GM10266 (cell line): ENCODE measurements at regions not wholly inside any gene's neighbourhood (a gene's known extent, or its start where the extent isn't known, plus 50 kb on each side); places are given as distances from the start of the nearest gene placed in this dataset.
"Not testable (repeated sequence)": the region's sequence is repeated elsewhere in the genome, so short reads cannot be mapped to it uniquely, and the experiment has no call there.

Experiments used
- DNase-seq: peaks from one replicate; pipeline ENCODE4 v3.0.0; 2012; ENCODE audit errors: extremely low spot score
- TF ChIP-seq, protein P1 (sequence below): IDR thresholded peaks from 2 replicates; pipeline ENCODE4 v1.5.1; 2012; ENCODE audit warnings: mild to moderate bottlenecking, low read depth; ENCODE audit not compliant: control insufficient read depth, insufficient read depth; ENCODE audit errors: missing control alignments

DNA sequence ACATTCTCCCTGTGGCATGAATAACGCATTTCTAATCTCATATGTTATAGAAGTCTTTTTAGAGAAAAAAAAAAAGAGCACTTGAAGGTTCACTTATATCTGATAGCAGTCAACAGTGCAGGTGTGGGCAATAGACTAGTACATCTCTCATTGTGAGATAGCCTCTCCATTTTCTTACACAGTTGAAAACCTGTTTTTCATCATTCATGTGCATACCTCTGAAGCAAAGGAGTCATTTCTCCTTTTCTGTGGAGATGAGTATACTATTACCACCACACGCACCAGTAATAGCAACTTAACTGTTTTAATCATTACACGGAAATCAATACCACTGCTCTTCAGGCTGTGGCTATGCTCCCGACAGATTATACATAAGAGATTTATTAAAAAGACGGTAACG, 1653.3 kb upstream of the TMEFF2 start:
- no peak for DNase-seq
- TF ChIP-seq, protein P1, sequence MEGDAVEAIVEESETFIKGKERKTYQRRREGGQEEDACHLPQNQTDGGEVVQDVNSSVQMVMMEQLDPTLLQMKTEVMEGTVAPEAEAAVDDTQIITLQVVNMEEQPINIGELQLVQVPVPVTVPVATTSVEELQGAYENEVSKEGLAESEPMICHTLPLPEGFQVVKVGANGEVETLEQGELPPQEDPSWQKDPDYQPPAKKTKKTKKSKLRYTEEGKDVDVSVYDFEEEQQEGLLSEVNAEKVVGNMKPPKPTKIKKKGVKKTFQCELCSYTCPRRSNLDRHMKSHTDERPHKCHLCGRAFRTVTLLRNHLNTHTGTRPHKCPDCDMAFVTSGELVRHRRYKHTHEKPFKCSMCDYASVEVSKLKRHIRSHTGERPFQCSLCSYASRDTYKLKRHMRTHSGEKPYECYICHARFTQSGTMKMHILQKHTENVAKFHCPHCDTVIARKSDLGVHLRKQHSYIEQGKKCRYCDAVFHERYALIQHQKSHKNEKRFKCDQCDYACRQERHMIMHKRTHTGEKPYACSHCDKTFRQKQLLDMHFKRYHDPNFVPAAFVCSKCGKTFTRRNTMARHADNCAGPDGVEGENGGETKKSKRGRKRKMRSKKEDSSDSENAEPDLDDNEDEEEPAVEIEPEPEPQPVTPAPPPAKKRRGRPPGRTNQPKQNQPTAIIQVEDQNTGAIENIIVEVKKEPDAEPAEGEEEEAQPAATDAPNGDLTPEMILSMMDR = no peak

DNA sequence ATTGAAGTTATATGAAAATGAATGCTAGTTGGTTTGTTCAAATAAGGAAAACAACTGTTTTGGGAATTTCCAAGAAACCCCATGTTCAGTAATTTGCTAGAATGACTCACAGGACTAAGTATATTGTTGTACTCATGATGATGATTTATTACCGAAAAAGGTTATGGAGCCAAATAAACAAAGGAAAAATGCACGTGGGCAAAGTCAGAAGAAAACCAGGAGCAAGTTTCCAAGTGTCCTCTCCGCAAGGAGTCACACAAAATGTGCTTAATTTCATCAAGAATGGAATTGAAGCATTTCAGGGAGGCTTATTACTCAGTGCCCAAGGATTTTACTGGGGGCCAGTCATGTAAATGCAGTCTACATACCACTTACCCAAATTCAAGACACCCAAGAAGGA, 1652.4 kb upstream of the TMEFF2 start:
- no peak for DNase-seq
- TF ChIP-seq, protein P1 = no peak

DNA sequence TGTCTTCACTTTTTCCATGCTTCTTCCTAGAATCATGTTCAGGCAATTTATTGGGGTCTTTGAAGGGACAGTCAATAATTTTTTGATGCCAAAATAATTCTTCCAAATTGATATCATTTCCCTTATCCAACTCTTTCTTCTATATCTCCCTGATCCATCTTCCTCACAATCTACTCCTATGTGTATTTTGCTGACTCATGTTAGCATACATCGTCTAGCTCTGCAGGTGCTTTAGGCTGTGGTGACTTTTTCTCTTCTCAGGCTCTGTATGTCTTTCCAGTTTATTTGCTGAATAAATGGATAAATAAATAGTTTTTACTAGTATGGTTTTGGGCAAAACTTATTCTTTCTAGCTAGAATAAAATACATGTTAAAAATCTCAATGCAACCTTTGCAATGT, 1650.9 kb upstream of the TMEFF2 start:
- TF ChIP-seq, protein P1 = no peak
- no peak for DNase-seq

DNA sequence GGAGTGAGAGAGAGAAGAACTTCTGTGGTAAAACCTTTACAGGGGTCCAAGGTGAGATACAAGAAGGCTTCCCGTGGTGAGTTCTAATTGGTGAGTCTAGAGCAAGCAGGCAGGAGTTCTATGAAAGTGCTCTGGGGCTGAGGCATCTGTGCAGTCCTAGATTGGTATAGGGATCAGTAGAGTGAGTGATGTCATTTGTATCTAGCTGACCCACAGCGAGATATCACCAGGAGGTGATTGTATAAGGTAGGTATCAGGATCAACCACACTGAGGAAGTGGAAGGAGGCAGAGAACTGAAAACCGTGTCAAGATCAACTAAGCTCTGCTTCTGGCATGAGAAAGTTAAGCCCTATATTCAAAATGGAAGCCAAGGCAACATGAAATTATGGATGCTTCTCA, 1648.9 kb upstream of the TMEFF2 start:
- TF ChIP-seq, protein P1 = no peak
- DNase-seq = no peak

DNA sequence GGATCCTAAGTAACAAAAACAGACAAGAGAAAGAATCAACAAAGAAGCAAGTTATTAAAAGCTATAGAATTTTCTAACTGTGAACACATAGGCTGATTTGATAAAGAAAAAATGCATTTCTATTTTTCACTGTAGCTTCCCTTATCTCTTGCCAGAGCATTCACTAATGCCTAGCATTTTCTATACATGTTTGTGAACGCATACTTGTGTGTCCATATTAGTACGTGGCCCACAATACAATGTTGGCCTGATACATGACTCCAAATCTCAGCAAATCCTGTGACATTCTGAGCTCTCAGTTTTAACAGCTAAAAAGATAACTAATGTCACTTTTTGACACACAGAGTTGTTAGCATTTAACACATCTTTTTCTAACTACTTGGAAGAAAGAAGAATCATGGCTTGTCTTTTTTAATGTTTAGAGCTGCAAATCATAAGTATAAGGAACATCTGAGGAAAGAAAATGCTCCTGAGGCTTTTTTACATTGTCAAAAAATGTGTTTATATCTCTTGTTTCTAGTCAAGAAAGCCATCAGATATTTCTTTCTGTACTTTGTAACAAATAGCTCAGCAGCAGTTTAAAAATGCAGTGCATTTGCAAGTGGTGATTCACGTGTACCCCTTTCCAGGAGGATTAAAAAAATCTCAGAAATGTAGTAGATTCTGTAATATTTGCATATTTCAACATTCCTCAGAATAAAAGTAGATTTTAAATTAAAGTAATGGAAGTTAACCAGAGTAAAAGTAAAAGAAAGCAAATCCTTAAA, 1646.8 kb upstream of the TMEFF2 start:
- TF ChIP-seq, protein P1 = no peak
- no peak for DNase-seq

DNA sequence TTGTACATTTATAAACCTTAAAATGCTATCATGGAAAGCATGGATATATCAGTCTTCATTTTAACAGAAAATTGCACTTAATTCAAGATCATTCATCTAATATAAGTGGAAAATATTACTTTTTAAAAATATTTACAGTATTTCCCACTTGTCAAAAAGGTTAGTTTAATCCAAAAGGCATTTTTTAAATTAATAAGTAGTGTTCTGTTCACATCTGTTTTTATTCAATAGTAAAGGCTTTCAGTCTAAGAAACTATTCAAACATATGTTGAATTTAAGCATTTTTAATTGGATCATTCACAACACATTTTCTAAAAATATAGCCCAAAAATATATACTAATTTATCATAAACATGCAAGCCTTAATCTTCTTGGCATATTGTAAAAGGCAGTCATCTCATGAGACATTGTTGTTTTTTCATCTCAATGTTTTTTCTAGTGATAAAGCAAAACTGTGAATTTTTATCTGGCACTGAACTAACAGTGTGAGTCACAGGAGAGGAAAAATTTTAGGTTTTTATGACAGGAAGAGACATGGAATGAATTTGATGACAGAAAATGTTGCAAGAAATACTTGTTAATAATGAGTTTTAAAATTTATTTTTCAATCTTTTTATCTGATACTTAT, 1642.5 kb upstream of the TMEFF2 start:
- DNase-seq = no peak
- TF ChIP-seq, protein P1 = no peak

DNA sequence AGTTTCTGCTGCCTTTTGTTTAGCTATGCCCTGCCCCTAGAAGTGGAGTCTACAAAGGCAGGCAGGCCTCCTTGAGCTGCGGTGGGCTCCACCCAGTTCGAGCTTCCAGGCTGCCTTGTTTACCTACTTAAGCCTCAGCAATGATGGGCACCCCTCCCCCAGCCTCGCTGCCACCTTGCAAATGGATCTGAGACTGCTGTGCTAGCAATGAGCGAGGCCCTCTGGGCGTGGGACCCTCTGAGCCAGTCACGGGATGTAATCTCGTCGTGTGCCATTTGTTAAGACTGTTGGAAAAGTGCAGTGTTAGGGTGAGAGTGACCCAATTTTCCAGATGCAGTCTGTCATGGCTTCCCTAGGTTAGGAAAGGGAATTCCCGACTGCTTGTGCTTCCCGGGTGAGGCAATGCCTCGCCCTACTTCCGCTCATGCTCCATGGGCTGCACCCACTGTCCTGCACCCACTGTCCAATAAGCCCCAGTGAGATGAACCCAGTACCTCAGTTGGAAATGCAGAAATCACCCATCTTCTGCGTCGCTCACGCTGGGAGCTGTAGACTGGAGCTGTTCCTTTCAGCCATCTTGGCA, 1641.8 kb upstream of the TMEFF2 start:
- DNase-seq = not testable (repeated sequence)

DNA sequence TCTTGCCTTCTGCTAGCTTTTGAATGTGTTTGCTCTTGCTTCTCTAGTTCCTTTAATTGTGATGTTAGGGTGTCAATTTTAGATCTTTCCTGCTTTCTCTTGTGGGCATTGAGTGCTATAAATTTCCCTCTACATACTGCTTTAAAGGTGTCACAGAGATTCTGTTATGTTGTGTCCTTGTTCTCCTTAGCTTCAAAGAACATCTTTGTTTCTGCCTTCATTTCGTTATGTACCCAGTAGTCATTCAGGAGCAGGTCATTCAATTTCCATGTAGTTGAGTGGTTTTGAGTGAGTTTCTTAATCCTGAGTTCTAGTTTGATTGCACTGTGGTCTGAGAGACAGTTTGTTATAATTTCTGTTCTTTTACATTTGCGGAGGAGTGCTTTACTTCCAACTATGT, 1639.2 kb upstream of the TMEFF2 start:
- DNase-seq = not testable (repeated sequence)
